A673 (cell line): ENCODE measurements at regions not wholly inside any gene's neighbourhood (a gene's known extent, or its start where the extent isn't known, plus 50 kb on each side); places are given as distances from the start of the nearest gene placed in this dataset.

Experiments used
- BruUV-seq: library from RNA; stranded (reverse); fragments of 400-500 nt; replicated peaks from 2 replicates; lab custom pipeline; 2021; lab: Mats Ljungman, UMichigan
- CTCF ChIA-PET: fragments of 300-600 bp; sonication (Branson Sonifier 250); formaldehyde crosslinking; loops from one replicate; lab custom pipeline; 2022; ENCODE audit warnings: antibody characterized with exemption; lab: Charles Lee
- POLR2A ChIA-PET: fragments of 300-600 bp; sonication (Branson Sonifier 250); formaldehyde crosslinking; loops from one replicate; lab custom pipeline; 2022; ENCODE audit warnings: antibody characterized with exemption; ENCODE audit not compliant: low non-redundant PET; lab: Charles Lee
- DNase-seq: peaks from one replicate; pipeline ENCODE4 v3.0.0-alpha.2; 2015; ENCODE audit warnings: low spot score
- H3K27ac ChIP-seq: fragments of 200-600 bp; sonication (generic); 2 replicates; pipeline ENCODE4 v1.5.1; 2016; ENCODE audit warnings: mixed run types, low read depth, mild to moderate bottlenecking, mixed read lengths, antibody characterized with exemption, low read length; ENCODE audit not compliant: poor library complexity, severe bottlenecking
- H3K27me3 ChIP-seq: fragments of 200-600 bp; sonication (generic); replicated peaks from 2 replicates; pipeline ENCODE4 v1.6.1; 2017; ENCODE audit warnings: mixed run types, low read depth, mild to moderate bottlenecking, mixed read lengths, antibody characterized with exemption, low read length; ENCODE audit not compliant: insufficient read depth, poor library complexity
- H3K36me3 ChIP-seq: fragments of 200-600 bp; sonication (generic); 2 replicates; pipeline ENCODE4 v1.6.1; 2016; ENCODE audit warnings: mixed run types, mild to moderate bottlenecking, mixed read lengths, antibody characterized with exemption, low read length; ENCODE audit not compliant: insufficient read depth, poor library complexity, severe bottlenecking
- H3K4me1 ChIP-seq: fragments of 200-600 bp; sonication (generic); 2 replicates; pipeline ENCODE4 v1.6.1; 2017; ENCODE audit warnings: mixed run types, mild to moderate bottlenecking, mixed read lengths, antibody characterized with exemption, low read length; ENCODE audit not compliant: insufficient read depth, poor library complexity, severe bottlenecking
- H3K4me3 ChIP-seq: fragments of 200-600 bp; sonication (generic); 2 replicates; pipeline ENCODE4 v1.5.1; 2016; ENCODE audit warnings: low read depth, mixed run types, mild to moderate bottlenecking, mixed read lengths, low read length; ENCODE audit not compliant: poor library complexity, severe bottlenecking
- H3K9me3 ChIP-seq: fragments of 200-600 bp; sonication (generic); 2 replicates; pipeline ENCODE4 v1.6.1; 2016; ENCODE audit warnings: mixed run types, low read depth, mild to moderate bottlenecking, mixed read lengths, antibody characterized with exemption, low read length; ENCODE audit not compliant: poor library complexity, severe bottlenecking
- EZH2 ChIP-seq: fragments of 200-600 bp; sonication (generic); IDR thresholded peaks from 2 replicates; pipeline ENCODE4 v1.6.1; 2017; ENCODE audit warnings: borderline replicate concordance, low read depth, mild to moderate bottlenecking, mixed read lengths, antibody characterized with exemption, low read length; ENCODE audit not compliant: poor library complexity, severe bottlenecking
- intact Hi-C: fragments of 100-400 bp; cut with micrococcal nuclease; formaldehyde crosslinking; loops from one replicate; pipeline ENCODE4 v1.10.0; 2022; ENCODE audit not compliant: unreplicated experiment
- TF ChIP-seq, protein P1 (sequence below): fragments of 300-800, 200-600 bp; sonication (generic); conservative IDR thresholded peaks from 2 replicates; pipeline ENCODE4 v1.5.1; 2017; ENCODE audit warnings: low read depth, mild to moderate bottlenecking, antibody characterized with exemption, low read length, moderate library complexity, mixed read lengths

DNA sequence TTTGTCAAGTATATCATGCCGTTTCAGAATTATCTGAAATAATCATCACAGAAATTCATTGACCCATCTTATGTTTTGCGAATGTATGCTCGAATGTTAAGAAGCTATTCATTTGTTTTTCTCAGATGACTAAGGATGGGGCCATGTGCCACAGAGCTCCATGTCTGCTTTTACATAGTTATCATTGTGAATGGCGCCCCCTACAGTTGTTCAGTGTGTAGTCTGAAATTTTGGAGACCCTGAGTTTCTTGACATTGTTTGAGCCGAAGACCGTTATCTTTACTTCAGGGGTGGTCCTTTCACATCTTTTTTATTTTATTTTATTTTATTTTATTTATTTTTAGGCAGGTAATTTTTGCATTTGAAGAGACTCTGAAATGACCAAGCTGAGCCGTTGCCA lies 972.0 kb upstream of the RBFOX1 start:
- Histone ChIP-seq H3K4me3 (no peak overlapping the region), H3K27me3 (no peaks in the 10 kb centered on the region), H3K4me1 (no peaks in the 10 kb centered on the region), H3K9me3 (peaks cover 13% of the 10 kb centered on the region), H3K36me3 (no peaks in the 10 kb centered on the region), H3K27ac (no peak overlapping the region)
- CTCF ChIA-PET, result no interaction called here
- POLR2A ChIA-PET, result no interaction called here
- intact Hi-C loops, result no loop called here
- TF ChIP-seq EZH2, result no peak
- TF ChIP-seq, protein P1, sequence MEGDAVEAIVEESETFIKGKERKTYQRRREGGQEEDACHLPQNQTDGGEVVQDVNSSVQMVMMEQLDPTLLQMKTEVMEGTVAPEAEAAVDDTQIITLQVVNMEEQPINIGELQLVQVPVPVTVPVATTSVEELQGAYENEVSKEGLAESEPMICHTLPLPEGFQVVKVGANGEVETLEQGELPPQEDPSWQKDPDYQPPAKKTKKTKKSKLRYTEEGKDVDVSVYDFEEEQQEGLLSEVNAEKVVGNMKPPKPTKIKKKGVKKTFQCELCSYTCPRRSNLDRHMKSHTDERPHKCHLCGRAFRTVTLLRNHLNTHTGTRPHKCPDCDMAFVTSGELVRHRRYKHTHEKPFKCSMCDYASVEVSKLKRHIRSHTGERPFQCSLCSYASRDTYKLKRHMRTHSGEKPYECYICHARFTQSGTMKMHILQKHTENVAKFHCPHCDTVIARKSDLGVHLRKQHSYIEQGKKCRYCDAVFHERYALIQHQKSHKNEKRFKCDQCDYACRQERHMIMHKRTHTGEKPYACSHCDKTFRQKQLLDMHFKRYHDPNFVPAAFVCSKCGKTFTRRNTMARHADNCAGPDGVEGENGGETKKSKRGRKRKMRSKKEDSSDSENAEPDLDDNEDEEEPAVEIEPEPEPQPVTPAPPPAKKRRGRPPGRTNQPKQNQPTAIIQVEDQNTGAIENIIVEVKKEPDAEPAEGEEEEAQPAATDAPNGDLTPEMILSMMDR, result 0 out of 2 replicates have a peak, but pooled peaks have one; percentile 24
- DNase-seq, result no peak
- BruUV-seq, result no TSS peak

DNA sequence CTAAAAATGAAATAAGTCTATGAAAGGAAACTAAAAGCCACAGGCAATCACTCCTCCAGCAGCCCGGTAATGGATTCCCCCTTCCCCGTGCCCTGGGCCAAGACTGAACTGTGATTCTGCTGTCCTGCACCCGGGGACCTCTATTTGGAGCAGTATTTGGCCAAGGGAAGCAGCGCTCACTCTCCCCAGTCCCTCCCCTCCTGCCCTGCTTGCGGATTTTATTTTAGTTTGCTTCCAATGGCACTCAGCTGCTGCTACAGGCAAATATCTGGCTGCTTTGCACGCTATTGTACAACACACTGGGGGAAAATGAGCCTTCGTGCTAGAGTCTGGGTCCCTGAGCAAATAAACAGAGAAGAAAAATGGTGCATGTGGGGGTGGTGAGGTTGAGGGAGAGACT lies 975.7 kb upstream of the RBFOX1 start:
- no peak overlapping the region for H3K27ac ChIP-seq
- no peaks in the 10 kb centered on the region for H3K4me1 ChIP-seq
- BruUV-seq, result no TSS peak
- no peaks in the 10 kb centered on the region for H3K27me3 ChIP-seq
- DNase-seq, result no peak
- H3K4me3 ChIP-seq, result no peak overlapping the region
- CTCF ChIA-PET, result no interaction called here
- peaks cover 4% of the 10 kb centered on the region for H3K9me3 ChIP-seq
- no peaks in the 10 kb centered on the region for H3K36me3 ChIP-seq
- no peak for TF ChIP-seq EZH2
- TF ChIP-seq, protein P1, result no peak
- POLR2A ChIA-PET, result no interaction called here
- intact Hi-C loops, result no loop called here

DNA sequence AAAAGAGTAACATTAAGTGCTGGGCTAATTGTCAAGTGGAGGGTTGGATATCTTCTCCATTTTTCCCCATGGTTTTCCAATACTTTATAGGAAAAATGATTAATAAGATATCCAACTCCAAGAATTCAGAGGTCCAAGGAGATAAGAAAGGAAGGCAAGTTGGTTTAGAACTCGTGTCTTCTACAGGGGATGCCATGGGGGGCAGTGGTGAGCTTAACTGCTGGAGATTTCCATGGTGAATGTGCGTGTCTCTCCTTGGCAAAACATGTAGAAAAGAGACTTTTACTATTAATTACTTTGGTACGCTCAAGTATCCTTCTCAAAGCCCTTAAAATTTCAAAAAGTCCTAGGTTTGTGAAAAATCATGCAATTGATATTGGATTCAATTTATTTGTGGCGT lies 982.9 kb upstream of the RBFOX1 start:
- ChIA-PET CTCF (no interaction called here), POLR2A (no interaction called here)
- Histone ChIP-seq H3K9me3 (peaks cover 5% of the 10 kb centered on the region), H3K27me3 (no peaks in the 10 kb centered on the region), H3K4me3 (no peak overlapping the region), H3K4me1 (no peaks in the 10 kb centered on the region), H3K36me3 (no peaks in the 10 kb centered on the region), H3K27ac (no peak overlapping the region)
- no TSS peak for BruUV-seq
- intact Hi-C loops, result no loop called here
- TF ChIP-seq EZH2, result no peak
- TF ChIP-seq, protein P1, result no peak
- no peak for DNase-seq
